Kidney (tissue), 13 donors: ENCODE measurements at regions not wholly inside any gene's neighbourhood (a gene's known extent, or its start where the extent isn't known, plus 50 kb on each side); places are given as distances from the start of the nearest gene placed in this dataset.

Experiments
- DNase-seq, 5 donors: peaks; one replicate each; pipeline ENCODE4 v3.0.0-alpha.2; 2013 to 2020
- FAIRE-seq: peaks from 2 replicates; lab custom pipeline; 2012; peaks lifted over from hg19 to GRCh38; lab: Jason Lieb, UNC
- H3K27ac ChIP-seq, 2 donors: one replicate each; pipeline ENCODE4 v1.7.0; 2013; ENCODE audit warnings: low read depth in 2 of 2, low read length in 2 of 2, inconsistent platforms in 1 of 2
- H3K27me3 ChIP-seq: one replicate; pipeline ENCODE4 v1.7.1; 2013; ENCODE audit warnings: low read length, inconsistent platforms; ENCODE audit not compliant: control insufficient read depth, insufficient read depth
- H3K36me3 ChIP-seq, 3 donors: one replicate each; pipeline versions ENCODE4 v1.7.0 to v1.7.1; 2013; ENCODE audit warnings: low read length in 3 of 3, control low read depth in 1 of 3, inconsistent platforms in 1 of 3; ENCODE audit not compliant: insufficient read depth in 3 of 3, control insufficient read depth in 2 of 3
- H3K4me1 ChIP-seq, 3 donors: one replicate each; pipeline versions ENCODE4 v1.7.0 to v1.7.1; 2013; ENCODE audit warnings: low read length in 3 of 3, inconsistent platforms in 1 of 3, low read depth in 1 of 3; ENCODE audit not compliant: control insufficient read depth in 2 of 3, insufficient read depth in 2 of 3
- H3K4me3 ChIP-seq, 3 donors: one replicate each; pipeline versions ENCODE4 v1.7.0 to v1.8.1; 2013; ENCODE audit warnings: low read length in 3 of 3, control low read depth in 1 of 3, inconsistent platforms in 1 of 3
- H3K9ac ChIP-seq, 3 donors: one replicate each; pipeline versions ENCODE4 v1.7.0 to v1.7.1; 2013; ENCODE audit warnings: low read length in 3 of 3, control low read depth in 1 of 3, inconsistent platforms in 1 of 3
- H3K9me3 ChIP-seq, 3 donors: one replicate each; pipeline versions ENCODE4 v1.7.0 to v1.7.1; 2013; ENCODE audit warnings: low read length in 3 of 3, control low read depth in 1 of 3, inconsistent platforms in 1 of 3; ENCODE audit not compliant: control insufficient read depth in 2 of 3, insufficient read depth in 1 of 3
- intact Hi-C: fragments of 100-400 bp; cut with DNase I; formaldehyde crosslinking; loops from one replicate; pipeline ENCODE4 v1.11.1; 2022
- TF ChIP-seq, protein P1 (sequence below): IDR thresholded peaks from 3 replicates; pipeline ENCODE4 v1.5.1; 2012; ENCODE audit warnings: mild to moderate bottlenecking, moderate library complexity, borderline replicate concordance; ENCODE audit not compliant: insufficient read depth; ENCODE audit errors: extremely low read depth
- donor health status: control.
- donor health status: control.
- donor health status: control.
- donor health status: control.
- donor health status: control.
- donor health status: DM: yes; HTN: yes; CAD: no.
- donor health status: Normal renal cell carcinoma (clear cell type).

- no peak for FAIRE-seq
- TF ChIP-seq, protein P1, sequence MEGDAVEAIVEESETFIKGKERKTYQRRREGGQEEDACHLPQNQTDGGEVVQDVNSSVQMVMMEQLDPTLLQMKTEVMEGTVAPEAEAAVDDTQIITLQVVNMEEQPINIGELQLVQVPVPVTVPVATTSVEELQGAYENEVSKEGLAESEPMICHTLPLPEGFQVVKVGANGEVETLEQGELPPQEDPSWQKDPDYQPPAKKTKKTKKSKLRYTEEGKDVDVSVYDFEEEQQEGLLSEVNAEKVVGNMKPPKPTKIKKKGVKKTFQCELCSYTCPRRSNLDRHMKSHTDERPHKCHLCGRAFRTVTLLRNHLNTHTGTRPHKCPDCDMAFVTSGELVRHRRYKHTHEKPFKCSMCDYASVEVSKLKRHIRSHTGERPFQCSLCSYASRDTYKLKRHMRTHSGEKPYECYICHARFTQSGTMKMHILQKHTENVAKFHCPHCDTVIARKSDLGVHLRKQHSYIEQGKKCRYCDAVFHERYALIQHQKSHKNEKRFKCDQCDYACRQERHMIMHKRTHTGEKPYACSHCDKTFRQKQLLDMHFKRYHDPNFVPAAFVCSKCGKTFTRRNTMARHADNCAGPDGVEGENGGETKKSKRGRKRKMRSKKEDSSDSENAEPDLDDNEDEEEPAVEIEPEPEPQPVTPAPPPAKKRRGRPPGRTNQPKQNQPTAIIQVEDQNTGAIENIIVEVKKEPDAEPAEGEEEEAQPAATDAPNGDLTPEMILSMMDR, result no peak
- H3K27ac ChIP-seq, result no peak overlapping the region
These were observed 244.3 kb upstream of the ASCC3 start for GRCh38 chr6:101125380-101125971.

GRCh38 chr6:101126501-101126900 is 245.4 kb upstream of the ASCC3 start:
- no peaks in the 10 kb centered on the region for H3K27me3 ChIP-seq
- H3K9ac ChIP-seq, result no peak overlapping the region
- peaks cover 0 to 5% (median 0%) of the 10 kb centered on the region in 3 donors for H3K9me3 ChIP-seq
- H3K4me1 ChIP-seq, result no peaks in the 10 kb centered on the region
- no peaks in the 10 kb centered on the region for H3K36me3 ChIP-seq
- H3K27ac ChIP-seq, result no peak overlapping the region
- FAIRE-seq (no peak), DNase-seq (no peak)
- intact Hi-C loops, result no loop called here
- H3K4me3 ChIP-seq, result no peak overlapping the region
- TF ChIP-seq, protein P1, result no peak

More at GRCh38 chr6:101125380-101125971, 244.3 kb upstream of the ASCC3 start:
- no peaks in the 10 kb centered on the region for H3K4me1 ChIP-seq
- peaks cover 0 to 5% (median 0%) of the 10 kb centered on the region in 3 donors for H3K9me3 ChIP-seq
- DNase-seq, result peak in 1 of 5 donors; percentile 24
- H3K9ac ChIP-seq, result no peak overlapping the region
- intact Hi-C loops, result no loop called here
- no peaks in the 10 kb centered on the region for H3K27me3 ChIP-seq
- H3K36me3 ChIP-seq, result no peaks in the 10 kb centered on the region
- no peak overlapping the region for H3K4me3 ChIP-seq

DNA sequence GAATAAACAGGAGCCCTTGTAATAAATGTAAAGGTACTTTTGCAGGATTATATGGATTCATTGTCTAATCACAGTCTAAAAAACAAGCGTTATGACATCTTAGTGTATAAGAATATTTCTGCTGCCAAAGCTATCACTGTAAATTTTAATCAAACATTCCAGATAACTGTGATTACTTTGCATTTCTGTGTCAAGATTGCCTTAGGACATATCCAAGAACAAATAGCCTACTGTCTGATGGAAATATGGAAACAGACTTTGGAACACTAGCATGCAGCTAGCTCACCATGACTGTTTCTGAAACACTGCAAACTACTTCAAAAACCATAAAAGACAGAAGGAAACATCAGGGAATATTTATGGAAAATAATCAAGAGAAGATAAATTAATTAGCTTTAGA is 248.7 kb upstream of the ASCC3 start:
- Histone ChIP-seq H3K27me3 (no peaks in the 10 kb centered on the region), H3K36me3 (no peaks in the 10 kb centered on the region), H3K27ac (no peak overlapping the region), H3K9me3 (peaks cover 0 to 5% (median 0%) of the 10 kb centered on the region in 3 donors), H3K4me1 (no peaks in the 10 kb centered on the region), H3K4me3 (no peak overlapping the region), H3K9ac (no peak overlapping the region)
- FAIRE-seq (no peak), DNase-seq (no peak)
- intact Hi-C loops, result no loop called here
- TF ChIP-seq, protein P1, result no peak

DNA sequence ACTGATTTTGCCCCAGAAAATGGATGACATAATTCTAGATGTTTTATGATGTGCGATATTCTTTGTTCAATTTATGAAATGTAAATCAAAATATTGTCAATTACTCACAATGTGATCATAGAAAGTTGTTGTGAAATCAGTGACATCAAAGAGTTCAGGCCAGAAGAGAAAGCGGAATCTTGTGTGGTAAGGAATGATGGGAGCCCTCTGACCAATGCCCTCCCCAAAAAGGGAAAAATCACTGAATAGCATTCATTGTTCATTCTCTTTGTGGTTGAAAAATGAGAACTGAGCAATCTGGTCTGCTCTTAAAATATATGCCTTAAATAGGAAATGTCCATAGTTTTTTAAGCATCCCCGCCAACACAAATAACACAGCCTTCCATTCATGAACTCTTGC is 247.1 kb upstream of the GRIK2 start:
- H3K4me3 ChIP-seq, result no peak overlapping the region
- no peaks in the 10 kb centered on the region for H3K4me1 ChIP-seq
- no peak for FAIRE-seq
- TF ChIP-seq, protein P1, result no peak
- intact Hi-C loops, result no loop called here
- no peak for DNase-seq
- no peaks in the 10 kb centered on the region for H3K36me3 ChIP-seq
- H3K9ac ChIP-seq, result no peak overlapping the region
- no peaks in the 10 kb centered on the region for H3K9me3 ChIP-seq
- no peaks in the 10 kb centered on the region for H3K27me3 ChIP-seq
- no peak overlapping the region for H3K27ac ChIP-seq
